HL-60 (cell line): ENCODE measurements at regions not wholly inside any gene's neighbourhood (a gene's known extent, or its start where the extent isn't known, plus 50 kb on each side); places are given as distances from the start of the nearest gene placed in this dataset.

Source experiments
- CTCF ChIP-seq: IDR thresholded peaks from one replicate; pipeline ENCODE4 v1.5.1; 2011; ENCODE audit warnings: low read length, control low read depth, inconsistent platforms; ENCODE audit not compliant: insufficient read depth
- POLR2AphosphoS5 ChIP-seq: IDR thresholded peaks from 2 replicates; pipeline ENCODE4 v1.6.1; 2012; ENCODE audit warnings: low read depth
- REST ChIP-seq: IDR thresholded peaks from 2 replicates; pipeline ENCODE4 v1.6.1; 2012; ENCODE audit warnings: low read depth; ENCODE audit not compliant: insufficient replicate concordance
- SPI1 ChIP-seq: IDR thresholded peaks from 2 replicates; pipeline ENCODE4 v1.6.1; 2012; ENCODE audit warnings: low read depth, mild to moderate bottlenecking, borderline replicate concordance

- TF ChIP-seq CTCF, result no peak
- TF ChIP-seq REST, result no peak
- no peak for TF ChIP-seq POLR2AphosphoS5
- no peak for TF ChIP-seq SPI1
Measured at GRCh38 chr12:63023926-63024325, 89.0 kb upstream of the PPM1H start.
